HG03571 (cell line): ENCODE measurements at regions not wholly inside any gene's neighbourhood (a gene's known extent, or its start where the extent isn't known, plus 50 kb on each side); places are given as distances from the start of the nearest gene placed in this dataset.
"Not testable (repeated sequence)": the region's sequence is repeated elsewhere in the genome, so short reads cannot be mapped to it uniquely, and the experiment has no call there.

Source experiments
- ATAC-seq: cut with Tn5 transposase; IDR thresholded peaks from one replicate; pipeline ENCODE4 v1.9.1; 2021; ENCODE audit not compliant: unreplicated experiment

GRCh38 chrX:110511238-110511637 is 152.6 kb downstream of the RTL9 start:
- no peak for ATAC-seq

GRCh38 chrX:110512341-110512740 is 153.7 kb downstream of the RTL9 start:
- no peak for ATAC-seq

GRCh38 chrX:110514509-110514908 is 155.9 kb downstream of the RTL9 start:
- no peak for ATAC-seq

- no peak for ATAC-seq
Observed at GRCh38 chrX:110519501-110519900, 160.9 kb downstream of the RTL9 start.

GRCh38 chrX:110519906-110520452 is 161.3 kb downstream of the RTL9 start:
- ATAC-seq, result no peak

- not testable (repeated sequence) for ATAC-seq
Observed at GRCh38 chrX:110520652-110521051, 162.0 kb downstream of the RTL9 start.

GRCh38 chrX:110531873-110532580 is 173.4 kb downstream of the RTL9 start:
- ATAC-seq, result no peak

GRCh38 chrX:110532581-110532931 is 173.9 kb downstream of the RTL9 start:
- ATAC-seq, result no peak

GRCh38 chrX:110536816-110537215 is 178.2 kb downstream of the RTL9 start:
- ATAC-seq, result no peak

GRCh38 chrX:110541266-110541665 is 182.6 kb downstream of the RTL9 start:
- no peak for ATAC-seq

GRCh38 chrX:110550854-110551253 is 192.2 kb downstream of the RTL9 start:
- not testable (repeated sequence) for ATAC-seq

GRCh38 chrX:110557864-110558263 is 199.2 kb downstream of the RTL9 start:
- ATAC-seq, result no peak

- no peak for ATAC-seq
Observed at GRCh38 chrX:110558406-110558805, 199.8 kb downstream of the RTL9 start.

GRCh38 chrX:110561034-110561433 is 202.4 kb downstream of the RTL9 start:
- no peak for ATAC-seq

GRCh38 chrX:110563282-110563681 is 204.6 kb downstream of the RTL9 start:
- no peak for ATAC-seq

GRCh38 chrX:110568441-110568840 is 209.8 kb downstream of the RTL9 start:
- ATAC-seq, result no peak

- ATAC-seq, result no peak
Observed at GRCh38 chrX:110569506-110569905, 210.9 kb downstream of the RTL9 start.

- no peak for ATAC-seq
Observed at GRCh38 chrX:110578270-110578669, 217.3 kb downstream of the CHRDL1 start.

- no peak for ATAC-seq
Observed at GRCh38 chrX:110584083-110584482, 211.5 kb downstream of the CHRDL1 start.

GRCh38 chrX:110588164-110588563 is 207.5 kb downstream of the CHRDL1 start:
- no peak for ATAC-seq

GRCh38 chrX:110588853-110589252 is 206.8 kb downstream of the CHRDL1 start:
- no peak for ATAC-seq

GRCh38 chrX:110600745-110601310 is 194.8 kb downstream of the CHRDL1 start:
- no peak for ATAC-seq

GRCh38 chrX:110614596-110614995 is 181.0 kb downstream of the CHRDL1 start:
- ATAC-seq, result no peak
